SKM-1 treated with dmso at 0.1 percent for 144 hours (cell line): ENCODE measurements at regions not wholly inside any gene's neighbourhood (a gene's known extent, or its start where the extent isn't known, plus 50 kb on each side); places are given as distances from the start of the nearest gene placed in this dataset.

Experiments used
- DNase-seq: peaks from one replicate; lab custom pipeline; 2025; ENCODE audit not compliant: unreplicated experiment; lab: John Stamatoyannopoulos, UW

DNA sequence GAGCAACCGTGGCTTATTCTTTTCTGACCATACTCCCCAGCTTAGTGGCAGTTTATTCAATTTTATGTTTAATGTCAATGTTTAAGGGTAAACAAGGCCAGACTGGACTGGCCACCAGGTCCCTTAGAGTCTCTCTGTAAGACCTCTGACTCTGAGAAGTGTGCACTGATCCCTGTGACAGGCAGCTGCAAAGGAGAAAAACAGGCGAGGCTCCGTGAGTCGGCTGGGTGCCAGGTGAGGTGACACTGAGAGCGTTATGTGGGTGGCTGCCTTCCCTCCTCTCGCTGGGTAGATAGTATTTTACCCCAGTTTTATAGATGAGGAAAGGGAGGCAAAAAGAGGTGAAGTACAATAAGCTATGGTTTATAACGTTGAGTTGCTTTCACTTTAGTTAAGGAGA lies 139.4 kb upstream of the HDAC4 start:
- DNase-seq, result no peak

- DNase-seq, result no peak
Observed at GRCh38 chr2:239539776-239540100, 138.9 kb upstream of the HDAC4 start.

DNA sequence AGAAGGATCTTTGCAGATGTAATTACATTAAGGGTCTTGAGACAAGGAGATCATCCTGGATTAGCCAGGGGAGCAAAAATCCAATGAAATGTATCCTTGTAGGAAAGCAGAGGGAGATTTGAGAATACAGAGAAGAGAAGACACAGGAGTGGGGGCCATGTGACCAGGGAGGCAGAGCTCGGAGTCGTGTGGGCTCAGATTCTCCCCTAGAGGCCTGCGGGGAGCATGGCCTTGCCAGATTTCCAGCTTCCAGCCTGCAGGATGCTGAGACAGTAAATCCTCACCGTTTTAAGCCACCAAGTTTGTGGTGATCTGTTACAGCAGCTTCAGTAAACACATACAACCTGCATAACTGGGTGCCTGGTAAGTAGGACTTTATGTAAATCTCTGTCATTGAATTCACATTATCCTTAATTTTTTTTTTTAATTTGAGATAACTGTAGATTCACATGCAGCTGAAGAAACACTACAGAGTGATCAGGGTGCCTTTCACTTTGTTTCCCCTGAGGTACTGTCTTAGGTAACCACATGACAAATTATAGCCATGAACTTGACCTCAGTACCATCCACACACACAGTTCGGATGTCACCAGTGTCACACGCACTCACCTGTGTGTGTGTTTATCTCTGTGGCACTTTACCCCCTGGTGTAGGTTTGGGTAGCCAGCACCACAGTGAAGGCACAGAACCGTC lies 138.4 kb upstream of the HDAC4 start:
- no peak for DNase-seq

DNA sequence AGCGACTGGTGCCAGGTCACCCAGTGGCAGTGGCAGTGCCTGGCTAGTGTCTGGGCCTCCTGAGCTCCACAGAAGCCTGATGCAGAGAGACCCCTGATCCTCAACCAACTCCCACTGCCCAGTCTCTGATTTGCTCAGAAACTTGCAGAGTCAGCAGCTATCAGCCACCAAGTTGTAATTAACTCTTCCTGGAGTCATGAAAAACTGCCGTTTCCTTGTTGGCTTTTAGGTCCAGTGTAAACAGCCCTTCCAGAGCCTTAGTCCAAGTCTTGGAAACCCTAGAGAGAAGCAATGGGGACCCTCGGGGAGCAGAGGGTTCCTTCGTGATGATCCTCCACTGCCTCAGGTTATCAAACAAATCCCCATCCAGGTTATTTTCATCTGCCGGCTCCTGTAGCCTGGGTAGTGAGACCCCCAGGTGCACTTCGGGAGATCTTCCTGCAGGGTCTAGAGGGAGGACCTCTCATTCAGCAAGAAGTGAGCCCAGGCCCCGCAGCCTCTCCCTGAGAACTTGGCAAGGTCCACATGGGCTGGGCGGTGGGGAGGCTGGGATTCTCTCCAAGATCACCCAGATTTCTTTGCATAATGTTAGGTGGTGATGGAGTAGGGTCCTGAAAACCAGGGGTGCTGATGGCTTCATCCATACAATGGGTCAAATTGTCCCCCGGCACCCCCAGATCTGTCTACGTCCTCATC lies 137.7 kb upstream of the HDAC4 start:
- DNase-seq, result no peak

GRCh38 chr2:239537633-239538356 lies 137.0 kb upstream of the HDAC4 start:
- no peak for DNase-seq

GRCh38 chr2:239536186-239536585 lies 135.4 kb upstream of the HDAC4 start:
- no peak for DNase-seq

DNA sequence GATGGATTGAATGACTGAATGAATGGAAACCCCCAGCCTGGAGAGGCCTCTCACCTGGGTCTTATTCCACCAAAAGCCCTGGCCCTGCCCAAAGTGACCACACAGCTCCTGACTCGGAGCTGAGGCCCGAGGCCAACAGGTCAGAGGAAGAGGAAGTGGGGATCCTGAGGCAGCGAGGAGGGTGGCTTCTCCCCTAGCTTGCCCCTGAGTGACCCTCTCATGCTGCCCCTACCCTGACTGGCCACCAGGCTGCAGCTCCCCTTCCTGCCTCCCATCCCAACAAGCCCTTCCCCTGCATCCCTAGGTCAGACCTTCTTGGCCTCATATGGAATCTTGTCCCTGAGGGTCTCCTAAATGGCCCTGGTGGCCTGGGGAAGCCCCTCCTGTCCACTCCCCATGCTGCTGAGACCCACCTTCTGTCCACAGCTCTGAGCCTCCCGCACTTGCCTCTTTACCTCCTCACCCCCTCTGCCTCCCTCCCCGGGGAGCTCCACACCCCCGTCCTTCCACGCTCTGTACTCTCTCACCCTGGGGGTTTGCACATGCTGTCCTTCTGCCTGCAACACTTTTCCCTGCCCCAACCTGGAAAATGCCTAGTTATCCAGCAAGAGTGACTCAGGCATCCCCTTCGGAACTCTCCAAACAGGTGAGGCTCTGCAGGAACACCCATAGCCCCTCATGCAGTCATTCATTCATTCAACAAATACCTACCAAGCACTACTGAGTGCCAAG lies 134.8 kb upstream of the HDAC4 start:
- DNase-seq, result peak; percentile 48

- no peak for DNase-seq
Observed at GRCh38 chr2:239534581-239535412, 134.0 kb upstream of the HDAC4 start.

GRCh38 chr2:239533569-239534316 lies 132.9 kb upstream of the HDAC4 start:
- DNase-seq, result no peak

DNA sequence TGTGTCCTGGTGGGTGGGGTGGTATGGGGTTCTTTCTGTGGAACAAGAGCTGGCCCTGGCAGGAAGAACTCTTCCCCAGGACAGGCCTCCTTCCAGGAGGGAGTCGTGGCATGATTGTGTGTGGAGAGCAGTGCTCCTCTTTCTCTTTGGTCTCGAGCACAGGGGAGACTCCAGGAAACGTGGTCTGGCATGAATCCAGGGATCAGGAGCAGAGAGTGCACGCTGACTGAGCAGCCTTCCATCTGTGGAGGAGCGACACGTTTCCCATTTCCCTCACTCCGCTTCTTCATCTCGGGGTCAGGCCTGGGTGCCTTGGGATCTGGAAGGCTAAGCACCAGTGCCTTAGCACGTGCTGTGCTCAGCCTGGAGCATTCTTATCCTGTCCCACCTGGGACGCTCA lies 132.0 kb upstream of the HDAC4 start:
- no peak for DNase-seq

GRCh38 chr2:239532250-239532649 lies 131.4 kb upstream of the HDAC4 start:
- DNase-seq, result no peak

- no peak for DNase-seq
Observed at GRCh38 chr2:239531456-239532241, 130.8 kb upstream of the HDAC4 start.

GRCh38 chr2:239530749-239531316 lies 130.0 kb upstream of the HDAC4 start:
- no peak for DNase-seq

DNA sequence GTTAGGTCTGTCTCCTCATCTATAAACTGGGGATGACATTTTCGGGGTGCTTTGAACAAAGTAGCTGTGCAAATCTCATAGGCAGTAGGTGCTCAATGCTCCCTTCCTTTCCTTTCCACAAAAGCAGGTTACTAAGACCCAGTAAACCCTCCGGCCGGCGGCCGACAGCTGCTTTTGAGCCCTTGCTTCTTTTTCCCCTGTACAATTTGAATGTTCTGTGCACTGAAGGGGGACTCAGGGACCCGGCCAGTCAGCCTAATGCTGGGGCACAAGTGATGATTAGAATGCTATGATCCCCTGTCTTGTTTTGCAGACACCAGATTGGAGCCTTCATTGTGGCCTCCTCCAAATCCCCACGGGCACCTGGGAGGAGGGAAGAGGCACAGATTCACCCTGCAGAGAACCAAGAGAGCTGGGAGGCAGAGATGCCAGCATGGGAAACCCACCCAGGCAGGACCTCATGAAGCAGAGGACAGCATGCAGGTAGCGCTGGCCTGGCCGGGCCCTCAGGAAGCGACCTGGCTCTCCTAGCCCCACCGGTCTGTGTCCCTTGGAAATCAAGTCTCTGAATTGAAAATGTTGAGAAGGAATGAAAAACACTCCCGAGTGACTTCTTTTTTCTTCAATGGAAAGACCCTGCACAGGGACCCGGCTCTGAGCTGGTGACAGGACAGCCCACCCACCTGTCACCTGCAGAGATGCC lies 128.6 kb upstream of the HDAC4 start:
- DNase-seq, result no peak

DNA sequence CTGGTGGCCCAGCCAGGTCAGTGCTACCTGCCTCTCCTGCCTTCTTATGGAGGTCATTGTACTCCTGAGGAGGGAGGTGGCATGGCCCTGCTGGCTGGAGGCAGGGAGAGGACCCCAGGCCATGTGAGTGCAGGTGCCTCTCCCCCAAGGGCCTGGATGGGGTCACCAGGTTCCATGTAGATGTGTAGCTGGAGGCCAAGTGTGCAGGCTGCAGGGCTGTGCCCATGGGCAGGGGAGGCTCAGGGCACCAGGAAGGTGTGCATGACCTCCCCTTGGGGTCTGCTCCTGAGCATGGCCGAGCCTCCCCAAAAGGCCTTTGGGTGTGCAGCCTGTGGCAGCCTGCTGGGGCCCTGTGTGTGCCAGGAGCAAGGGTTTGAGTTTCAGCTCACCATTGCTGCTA lies 128.1 kb upstream of the HDAC4 start:
- no peak for DNase-seq

DNA sequence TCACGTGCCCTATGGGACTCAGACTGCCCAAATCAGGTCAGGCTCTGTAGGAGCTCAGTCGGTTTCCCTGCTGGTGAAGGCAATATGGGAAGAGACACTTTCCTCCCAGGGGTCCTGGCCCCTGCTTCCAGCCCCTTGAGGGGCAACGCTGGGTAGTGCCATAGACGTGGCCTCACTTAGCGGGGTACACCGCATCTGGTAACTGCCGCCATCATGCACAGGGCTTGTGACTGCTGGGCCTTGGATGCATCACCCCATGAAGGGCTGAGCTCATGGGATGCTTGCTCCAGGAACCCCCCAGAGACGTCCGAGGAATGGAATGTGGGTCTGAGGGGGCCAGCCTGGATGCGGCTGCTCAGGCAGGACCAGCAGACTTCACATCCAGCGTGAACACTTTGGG lies 127.3 kb upstream of the HDAC4 start:
- DNase-seq, result no peak

GRCh38 chr2:239526666-239527415 lies 126.0 kb upstream of the HDAC4 start:
- DNase-seq, result no peak

DNA sequence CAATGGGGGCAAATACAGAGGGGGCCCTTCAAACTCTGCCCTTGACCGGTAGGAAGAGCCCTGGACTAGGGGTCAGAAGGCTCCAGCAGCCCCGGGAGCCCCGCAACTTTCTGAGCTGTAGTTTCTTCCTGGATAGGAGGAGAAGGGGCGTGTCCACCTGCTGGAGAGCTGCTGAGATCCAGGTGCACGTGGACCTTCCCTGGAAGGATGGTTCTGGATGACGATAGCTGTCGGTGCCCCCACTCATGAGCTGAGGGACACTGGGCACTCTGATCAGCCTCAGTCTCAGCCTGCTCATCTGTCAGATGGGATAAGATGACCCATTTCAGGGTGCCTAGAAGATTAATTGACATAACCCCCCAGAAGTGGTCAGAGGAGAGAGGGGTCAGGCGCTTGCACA lies 125.2 kb upstream of the HDAC4 start:
- no peak for DNase-seq
